ENCODE measurements at regions not wholly inside any gene's neighbourhood (a gene's known extent, or its start where the extent isn't known, plus 50 kb on each side); places are given as distances from the start of the nearest gene placed in this dataset.

DNA sequence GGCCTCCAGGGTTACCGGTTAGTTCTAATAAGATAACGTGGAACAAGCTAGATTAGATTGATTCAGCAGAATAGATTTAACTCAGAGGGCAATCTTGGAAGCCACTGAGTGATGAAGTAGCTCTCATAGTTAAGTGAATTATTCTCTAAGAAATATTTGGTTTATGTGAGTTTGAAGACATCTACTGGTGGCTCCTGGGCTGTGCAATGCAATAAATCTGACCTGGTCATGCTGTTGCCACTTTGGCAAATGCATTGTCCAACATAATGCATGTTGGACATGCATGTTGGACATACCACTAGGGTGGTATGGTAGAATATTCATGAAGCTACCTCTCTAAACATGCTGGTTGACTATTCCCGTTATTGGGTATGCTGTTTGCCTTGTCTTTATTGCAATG is 493.7 kb upstream of the VRK2 start:
- Histone ChIP-seq H3K27ac (ENCODE audit: low read depth, low read length) (no peak overlapping the region), H3K9me2 (replicated peaks; ENCODE audit: insufficient read depth, low read length) (no peaks in the 10 kb centered on the region), H3K27me3 (ENCODE audit: low read length) (no peaks in the 10 kb centered on the region), H4K20me1 (ENCODE audit: low read depth, low read length) (no peaks in the 10 kb centered on the region), H3K79me2 (ENCODE audit: insufficient read depth, low read length) (no peaks in the 10 kb centered on the region), H3K4me2 (ENCODE audit: low read depth, low read length, poor library complexity, severe bottlenecking) (no peak overlapping the region), H2AFZ (ENCODE audit: low read depth, low read length, severe bottlenecking) (no peak overlapping the region), H3K4me3 (ENCODE audit: insufficient read depth, low read length, poor library complexity, severe bottlenecking) (no peak overlapping the region), H3K9ac (ENCODE audit: low read length) (no peak overlapping the region), H3K36me3 (ENCODE audit: low read length) (no peaks in the 10 kb centered on the region), H3K9me3 (ENCODE audit: insufficient read depth, low read length) (no peaks in the 10 kb centered on the region), H3F3A (ENCODE audit: insufficient read depth) (no peaks in the 10 kb centered on the region)
- TF ChIP-seq EZH2phosphoT487 (conservative IDR thresholded peaks at IDR 0.05; ENCODE audit: low read length): no peak
- TF ChIP-seq, protein P1, sequence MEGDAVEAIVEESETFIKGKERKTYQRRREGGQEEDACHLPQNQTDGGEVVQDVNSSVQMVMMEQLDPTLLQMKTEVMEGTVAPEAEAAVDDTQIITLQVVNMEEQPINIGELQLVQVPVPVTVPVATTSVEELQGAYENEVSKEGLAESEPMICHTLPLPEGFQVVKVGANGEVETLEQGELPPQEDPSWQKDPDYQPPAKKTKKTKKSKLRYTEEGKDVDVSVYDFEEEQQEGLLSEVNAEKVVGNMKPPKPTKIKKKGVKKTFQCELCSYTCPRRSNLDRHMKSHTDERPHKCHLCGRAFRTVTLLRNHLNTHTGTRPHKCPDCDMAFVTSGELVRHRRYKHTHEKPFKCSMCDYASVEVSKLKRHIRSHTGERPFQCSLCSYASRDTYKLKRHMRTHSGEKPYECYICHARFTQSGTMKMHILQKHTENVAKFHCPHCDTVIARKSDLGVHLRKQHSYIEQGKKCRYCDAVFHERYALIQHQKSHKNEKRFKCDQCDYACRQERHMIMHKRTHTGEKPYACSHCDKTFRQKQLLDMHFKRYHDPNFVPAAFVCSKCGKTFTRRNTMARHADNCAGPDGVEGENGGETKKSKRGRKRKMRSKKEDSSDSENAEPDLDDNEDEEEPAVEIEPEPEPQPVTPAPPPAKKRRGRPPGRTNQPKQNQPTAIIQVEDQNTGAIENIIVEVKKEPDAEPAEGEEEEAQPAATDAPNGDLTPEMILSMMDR (IDR thresholded peaks at IDR 0.05; ENCODE audit: insufficient read depth, low read length, poor library complexity, severe bottlenecking): no peak

DNA sequence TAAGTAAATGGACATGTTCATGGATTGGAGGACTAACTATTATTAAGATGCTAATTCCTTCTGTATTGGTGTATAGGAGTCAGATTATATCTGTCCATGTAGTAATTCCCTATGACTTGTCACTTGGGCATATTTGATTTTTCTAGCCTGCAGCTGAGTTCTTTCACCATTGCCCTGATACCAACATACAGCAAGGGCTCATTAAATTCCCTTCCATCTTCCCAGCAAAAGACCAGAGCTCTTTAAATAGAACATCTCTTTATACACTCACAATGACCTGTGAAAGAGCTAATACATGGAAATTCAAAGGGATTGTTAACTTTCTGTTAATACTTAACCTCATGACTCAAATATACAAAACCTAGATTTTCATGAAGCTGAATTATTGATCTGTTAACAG is 492.3 kb upstream of the VRK2 start:
- no peaks in the 10 kb centered on the region for H3K27me3 ChIP-seq (ENCODE audit: low read length)
- H3K4me3 ChIP-seq (ENCODE audit: insufficient read depth, low read length, poor library complexity, severe bottlenecking): no peak overlapping the region
- H3K79me2 ChIP-seq (ENCODE audit: insufficient read depth, low read length): no peaks in the 10 kb centered on the region
- no peaks in the 10 kb centered on the region for H3K9me2 ChIP-seq (replicated peaks; ENCODE audit: insufficient read depth, low read length)
- no peaks in the 10 kb centered on the region for H3K36me3 ChIP-seq (ENCODE audit: low read length)
- H2AFZ ChIP-seq (ENCODE audit: low read depth, low read length, severe bottlenecking): no peak overlapping the region
- H3K9ac ChIP-seq (ENCODE audit: low read length): no peak overlapping the region
- no peaks in the 10 kb centered on the region for H4K20me1 ChIP-seq (ENCODE audit: low read depth, low read length)
- H3K4me2 ChIP-seq (ENCODE audit: low read depth, low read length, poor library complexity, severe bottlenecking): no peak overlapping the region
- H3F3A ChIP-seq (ENCODE audit: insufficient read depth): no peaks in the 10 kb centered on the region
- TF ChIP-seq, protein P1 (IDR thresholded peaks at IDR 0.05; ENCODE audit: insufficient read depth, low read length, poor library complexity, severe bottlenecking): no peak
- no peak for TF ChIP-seq EZH2phosphoT487 (conservative IDR thresholded peaks at IDR 0.05; ENCODE audit: low read length)
- H3K27ac ChIP-seq (ENCODE audit: low read depth, low read length): no peak overlapping the region
- no peaks in the 10 kb centered on the region for H3K9me3 ChIP-seq (ENCODE audit: insufficient read depth, low read length)

DNA sequence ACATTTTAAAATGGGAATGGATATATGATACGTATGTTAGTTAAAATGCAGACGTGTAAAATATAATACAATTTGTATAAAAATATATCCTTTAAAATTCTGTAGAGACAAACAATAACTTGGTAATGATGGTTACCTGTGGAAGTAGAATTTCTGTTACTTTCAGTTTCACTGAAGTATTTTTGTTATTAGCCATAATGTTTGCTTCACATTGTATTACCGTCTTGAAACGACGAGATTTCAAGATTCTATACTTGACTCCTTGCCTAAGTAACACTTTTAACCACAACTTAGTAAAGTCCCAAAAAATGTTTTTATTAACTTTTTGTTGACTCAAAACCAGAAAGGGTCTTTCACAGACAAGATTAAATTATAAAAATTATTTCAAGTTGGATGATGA is 488.3 kb upstream of the VRK2 start:
- H3K4me3 ChIP-seq (ENCODE audit: insufficient read depth, low read length, poor library complexity, severe bottlenecking): no peak overlapping the region
- no peaks in the 10 kb centered on the region for H4K20me1 ChIP-seq (ENCODE audit: low read depth, low read length)
- TF ChIP-seq, protein P1 (IDR thresholded peaks at IDR 0.05; ENCODE audit: insufficient read depth, low read length, poor library complexity, severe bottlenecking): no peak
- TF ChIP-seq EZH2phosphoT487 (conservative IDR thresholded peaks at IDR 0.05; ENCODE audit: low read length): no peak
- no peaks in the 10 kb centered on the region for H3K9me3 ChIP-seq (ENCODE audit: insufficient read depth, low read length)
- no peaks in the 10 kb centered on the region for H3K36me3 ChIP-seq (ENCODE audit: low read length)
- no peaks in the 10 kb centered on the region for H3K9me2 ChIP-seq (replicated peaks; ENCODE audit: insufficient read depth, low read length)
- H3K4me2 ChIP-seq (ENCODE audit: low read depth, low read length, poor library complexity, severe bottlenecking): no peak overlapping the region
- no peak overlapping the region for H2AFZ ChIP-seq (ENCODE audit: low read depth, low read length, severe bottlenecking)
- H3F3A ChIP-seq (ENCODE audit: insufficient read depth): no peaks in the 10 kb centered on the region
- no peak overlapping the region for H3K9ac ChIP-seq (ENCODE audit: low read length)
- no peaks in the 10 kb centered on the region for H3K27me3 ChIP-seq (ENCODE audit: low read length)
- no peak overlapping the region for H3K27ac ChIP-seq (ENCODE audit: low read depth, low read length)
- H3K79me2 ChIP-seq (ENCODE audit: insufficient read depth, low read length): no peaks in the 10 kb centered on the region

DNA sequence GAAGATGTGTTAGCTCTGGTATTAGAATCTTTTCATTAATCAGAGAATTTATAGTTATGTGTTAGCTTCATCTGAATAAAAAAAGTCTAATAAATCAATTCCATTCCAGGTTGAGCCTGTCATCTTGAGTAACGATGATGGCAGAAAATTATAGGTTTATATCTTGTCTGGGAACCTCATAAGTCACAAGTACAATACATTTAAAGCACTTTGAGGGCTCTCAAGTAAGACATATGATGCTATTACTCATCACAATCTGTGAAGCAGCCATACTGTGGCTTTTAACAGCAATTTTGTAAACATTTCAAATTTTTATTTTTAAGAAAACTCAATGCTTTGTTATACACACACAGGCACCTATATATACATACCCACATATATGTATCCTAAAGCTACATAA is 484.1 kb upstream of the VRK2 start:
- H3F3A ChIP-seq (ENCODE audit: insufficient read depth): no peaks in the 10 kb centered on the region
- H3K4me3 ChIP-seq (ENCODE audit: insufficient read depth, low read length, poor library complexity, severe bottlenecking): no peak overlapping the region
- no peak overlapping the region for H3K9ac ChIP-seq (ENCODE audit: low read length)

More for the DNA sequence above, 484.1 kb upstream of the VRK2 start:
- Histone ChIP-seq H3K36me3 (ENCODE audit: low read length) (no peaks in the 10 kb centered on the region), H4K20me1 (ENCODE audit: low read depth, low read length) (no peaks in the 10 kb centered on the region), H2AFZ (ENCODE audit: low read depth, low read length, severe bottlenecking) (no peak overlapping the region), H3K79me2 (ENCODE audit: insufficient read depth, low read length) (no peaks in the 10 kb centered on the region), H3K27ac (ENCODE audit: low read depth, low read length) (no peak overlapping the region), H3K27me3 (ENCODE audit: low read length) (no peaks in the 10 kb centered on the region), H3K9me3 (ENCODE audit: insufficient read depth, low read length) (no peaks in the 10 kb centered on the region), H3K4me2 (ENCODE audit: low read depth, low read length, poor library complexity, severe bottlenecking) (no peak overlapping the region), H3K9me2 (replicated peaks; ENCODE audit: insufficient read depth, low read length) (no peaks in the 10 kb centered on the region)
- TF ChIP-seq, protein P1 (IDR thresholded peaks at IDR 0.05; ENCODE audit: insufficient read depth, low read length, poor library complexity, severe bottlenecking): no peak
- no peak for TF ChIP-seq EZH2phosphoT487 (conservative IDR thresholded peaks at IDR 0.05; ENCODE audit: low read length)

Measured in SU-DHL-6 (cell line).